ENCODE measurements at regions not wholly inside any gene's neighbourhood (a gene's known extent, or its start where the extent isn't known, plus 50 kb on each side); places are given as distances from the start of the nearest gene placed in this dataset.

DNA sequence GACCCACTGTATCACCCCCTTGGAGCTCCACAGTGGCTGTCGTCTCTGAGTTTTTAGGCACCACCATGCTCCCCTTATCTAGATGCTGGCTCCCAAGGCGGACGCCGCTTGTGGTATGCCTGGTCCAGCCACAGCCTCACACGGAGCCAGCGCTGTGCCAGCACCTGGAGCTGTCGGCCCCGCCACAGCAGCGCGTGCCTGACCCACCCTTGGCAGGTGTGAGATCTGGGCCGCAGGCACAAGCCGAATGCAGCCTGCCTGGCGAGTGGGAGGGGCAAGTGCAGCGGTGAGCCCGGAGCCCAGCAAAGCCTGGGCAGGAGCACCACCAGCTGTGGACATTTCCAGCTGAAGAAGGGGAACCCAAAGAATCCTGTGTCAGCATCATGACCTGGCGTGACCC, 91.9 kb upstream of the BACE2 start:
- no peak for DNase-seq (ENCODE audit: low read depth in 3 of 3)

DNA sequence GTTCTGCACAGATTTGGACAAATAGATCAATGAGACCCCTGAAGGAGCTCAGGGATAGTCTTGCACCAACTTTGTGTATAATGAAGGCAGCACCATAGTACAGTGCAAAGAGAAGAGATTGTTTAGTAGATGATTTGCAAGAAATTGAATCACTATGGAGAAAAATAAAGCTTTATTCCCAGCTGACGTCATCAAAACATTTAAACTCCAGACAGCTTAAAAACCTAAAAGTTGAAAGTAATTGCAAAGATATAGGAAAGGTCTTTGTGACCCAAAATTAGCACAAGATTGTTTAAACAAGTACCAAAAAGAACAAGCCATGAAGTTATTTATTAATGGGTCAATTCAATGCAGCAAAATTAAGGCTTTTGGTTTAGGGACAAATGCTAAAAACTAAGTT, 88.8 kb upstream of the BACE2 start:
- no peak for DNase-seq (ENCODE audit: low read depth in 3 of 3)

DNA sequence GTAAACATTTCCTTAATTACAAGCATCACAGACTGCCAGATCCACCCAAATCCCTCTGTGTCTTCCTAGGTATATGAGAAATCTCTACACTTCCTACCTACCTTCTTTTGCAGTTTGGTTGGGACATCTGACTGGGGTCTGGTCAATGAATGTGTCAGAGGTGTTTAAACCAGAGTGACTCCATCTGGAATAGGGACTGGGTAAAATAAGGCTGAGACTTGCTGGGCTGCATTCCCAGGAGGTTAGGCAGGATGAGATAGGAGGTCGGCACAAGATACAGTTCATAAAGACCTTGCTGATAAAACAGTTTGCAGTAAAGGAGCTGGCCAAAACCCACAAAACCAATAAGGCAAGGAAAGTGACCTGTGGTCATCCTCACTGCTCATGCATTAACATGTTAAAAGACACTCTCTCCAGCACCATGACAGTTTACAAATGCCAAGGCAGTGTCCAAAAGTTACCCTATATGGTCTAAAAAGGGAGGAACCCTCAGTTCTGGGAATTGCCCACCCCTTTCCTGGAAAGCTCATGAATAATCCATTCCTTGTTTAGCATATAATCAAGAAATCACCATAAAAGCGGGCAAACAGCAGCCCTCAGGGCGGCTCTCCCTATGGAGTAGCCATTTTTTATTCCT, 87.4 kb upstream of the BACE2 start:
- DNase-seq (ENCODE audit: low read depth in 3 of 3), result no peak

DNA sequence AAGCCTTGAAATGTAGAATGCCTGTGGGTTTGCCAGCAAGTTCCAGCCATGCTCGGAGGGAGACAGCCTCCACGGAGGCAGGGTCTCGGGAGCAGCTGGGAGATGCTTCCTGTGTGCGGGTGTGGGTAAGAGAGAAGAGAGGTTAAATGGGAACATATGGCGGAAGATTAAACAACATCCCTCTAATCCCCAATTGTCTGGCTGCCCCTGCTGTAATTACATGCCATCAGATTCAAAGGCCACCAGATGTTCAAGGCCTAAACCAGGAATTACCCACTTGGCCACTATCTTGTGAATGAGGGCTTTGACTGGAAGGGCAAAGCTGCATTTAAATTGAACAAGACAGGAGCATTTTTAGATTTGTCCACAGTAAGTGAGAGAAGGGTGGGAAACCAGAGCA, 81.4 kb upstream of the BACE2 start:
- DNase-seq (ENCODE audit: low read depth in 3 of 3), result no peak

DNA sequence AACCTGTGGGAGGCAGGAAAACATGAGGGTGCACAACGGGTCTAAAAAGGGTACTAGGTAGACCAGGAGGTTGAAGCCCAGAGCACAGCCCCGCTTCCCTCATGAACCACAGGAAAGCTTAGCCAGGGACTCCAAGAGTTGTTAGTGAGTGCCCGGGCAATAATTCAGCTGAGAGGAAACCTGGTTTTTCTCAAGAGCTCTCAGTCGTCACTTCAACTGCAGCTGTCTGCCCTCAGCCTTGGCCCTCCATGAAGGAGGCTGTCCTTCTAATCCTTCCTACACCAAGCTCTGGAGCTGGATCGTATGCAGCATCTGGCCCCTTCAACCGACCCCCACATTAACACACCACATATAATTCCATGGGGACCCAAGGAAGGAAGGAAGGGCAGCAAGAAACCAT, 77.0 kb upstream of the BACE2 start:
- DNase-seq (ENCODE audit: low read depth in 3 of 3), result no peak

DNA sequence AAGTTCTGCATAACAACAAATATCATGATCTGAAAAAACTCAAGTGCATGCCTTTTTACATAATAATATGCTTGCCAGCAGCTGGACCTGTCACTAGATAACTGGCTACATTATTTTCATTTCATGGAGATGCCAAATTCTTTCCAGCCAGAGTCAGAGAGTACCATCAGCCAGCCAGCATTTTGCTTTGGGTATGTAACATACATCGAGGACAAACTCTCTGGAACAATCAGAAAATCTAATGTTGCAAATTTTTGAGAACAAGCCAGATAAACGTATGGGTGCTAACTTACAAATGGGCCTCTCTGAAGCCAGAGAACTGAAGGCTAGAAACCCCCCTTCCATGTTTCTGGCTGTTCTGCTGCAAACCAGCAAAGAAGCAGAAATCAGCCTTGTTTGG, 76.3 kb upstream of the BACE2 start:
- no peak for DNase-seq (ENCODE audit: low read depth in 3 of 3)

DNA sequence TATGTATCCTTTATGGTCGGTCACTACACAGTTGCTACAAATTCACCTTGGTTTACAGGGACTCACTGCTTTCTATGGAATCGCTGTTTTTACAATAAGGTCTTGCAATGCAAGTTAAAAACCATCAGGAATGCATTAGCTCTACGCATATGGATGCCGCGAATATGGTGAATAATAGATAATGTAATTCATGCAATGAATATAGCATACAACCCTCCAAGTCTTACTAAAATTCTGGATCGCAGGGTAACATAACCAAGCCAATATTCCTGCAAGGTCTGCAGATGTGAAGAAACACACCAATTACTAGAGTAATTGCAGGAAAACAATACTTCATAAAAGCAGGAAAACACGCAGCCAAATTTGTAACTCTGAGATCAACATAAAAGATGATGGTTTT, 75.6 kb upstream of the BACE2 start:
- no peak for DNase-seq (ENCODE audit: low read depth in 3 of 3)

DNA sequence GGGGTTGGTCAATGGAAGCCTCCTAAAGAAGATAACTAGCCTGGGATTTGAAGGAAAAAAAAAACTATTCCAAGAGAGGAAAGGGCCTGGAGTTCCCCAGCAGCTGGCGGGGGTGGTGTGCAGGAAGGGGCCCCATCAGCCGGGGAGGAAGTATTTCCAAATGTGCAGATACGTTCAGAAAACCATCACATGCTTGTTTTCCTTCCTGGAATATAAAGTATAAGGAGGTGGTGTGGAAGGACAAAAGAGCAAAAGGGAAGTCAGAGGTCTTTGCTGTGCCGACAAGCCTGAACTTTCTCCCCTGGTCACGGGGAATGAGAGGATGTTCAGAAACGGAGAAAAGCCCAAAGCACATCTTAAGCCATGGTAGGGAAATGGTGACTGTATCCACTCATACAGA, 72.0 kb upstream of the BACE2 start:
- DNase-seq (ENCODE audit: low read depth in 3 of 3), result no peak

DNA sequence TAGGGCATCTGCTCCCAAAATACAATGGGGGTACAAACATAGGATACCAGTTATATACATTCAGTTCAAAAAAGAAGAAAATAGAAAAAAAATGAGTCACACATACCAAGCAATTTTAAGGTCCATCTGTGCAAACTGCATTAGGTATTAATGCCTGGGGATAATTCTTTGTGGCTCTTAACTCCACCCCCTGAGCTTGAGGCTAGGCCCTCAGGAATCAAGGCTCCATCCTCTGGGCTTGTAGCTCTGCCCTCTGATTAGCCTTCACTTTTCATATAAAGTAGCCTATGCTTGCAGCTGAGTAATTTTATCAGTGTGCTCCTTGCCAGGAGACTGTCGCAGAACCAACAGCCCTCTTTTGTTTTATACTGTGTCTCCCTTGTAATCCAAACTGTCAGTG, 69.9 kb upstream of the BACE2 start:
- DNase-seq (ENCODE audit: low read depth in 3 of 3), result no peak

DNA sequence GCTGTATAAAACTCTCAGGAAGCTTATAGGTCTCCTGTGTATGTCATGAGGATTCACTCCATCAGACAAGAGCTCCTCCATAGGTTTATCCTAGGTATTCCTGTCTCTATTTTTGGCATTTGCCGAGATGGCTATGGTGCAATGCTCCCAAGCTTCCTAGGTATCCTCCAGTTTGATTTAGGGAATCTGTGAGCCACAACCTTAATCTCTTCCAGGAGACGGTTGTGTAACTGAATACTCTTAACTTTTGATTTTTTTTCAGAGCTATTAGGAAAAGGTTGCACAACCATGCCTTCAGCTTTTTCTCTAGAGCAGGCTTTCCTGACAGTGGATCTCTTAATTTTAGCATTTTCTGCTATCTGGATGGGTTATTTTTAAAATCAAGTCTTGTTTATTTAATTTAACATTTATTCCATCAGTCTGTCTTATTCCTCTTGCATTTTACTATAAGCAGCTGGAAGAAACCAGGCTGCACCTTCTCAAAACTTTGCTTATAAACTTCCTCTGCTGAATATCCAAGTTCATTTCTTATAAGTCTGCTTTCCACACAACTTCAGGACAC, 69.4 kb upstream of the BACE2 start:
- no peak for DNase-seq (ENCODE audit: low read depth in 3 of 3)

DNA sequence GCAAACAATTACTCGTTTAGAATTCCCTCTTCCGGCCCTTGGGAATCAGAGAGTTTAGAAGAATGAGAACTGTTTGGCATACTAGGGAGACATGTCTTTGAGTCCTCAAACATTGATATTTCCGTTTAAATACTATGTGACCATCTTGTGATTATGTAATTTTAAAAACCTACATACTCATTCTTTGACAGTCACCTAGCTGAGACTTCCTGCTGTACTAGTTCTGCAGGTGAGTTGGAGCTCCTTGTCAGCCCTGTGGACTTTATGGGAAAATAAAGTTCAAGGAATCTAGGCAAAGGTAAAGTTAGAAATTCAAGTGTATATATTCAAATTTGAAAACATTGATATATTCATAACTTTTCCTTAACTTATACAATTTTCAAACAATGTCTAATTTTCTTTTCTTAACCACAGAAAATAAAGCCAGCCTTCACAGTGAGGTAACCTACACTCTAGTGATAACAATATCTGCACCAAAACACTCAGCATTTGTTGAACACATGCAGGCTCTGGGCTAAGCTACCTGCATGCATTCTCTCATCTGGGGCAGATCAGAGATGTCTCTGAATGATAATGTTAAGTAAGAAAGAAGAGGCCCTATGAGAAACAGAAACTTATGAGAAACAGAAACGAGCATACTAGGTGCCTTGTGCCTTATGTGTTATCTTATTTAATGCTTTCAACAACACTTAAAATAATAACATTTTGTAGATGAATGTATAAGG, 67.0 kb upstream of the BACE2 start:
- DNase-seq (ENCODE audit: low read depth in 3 of 3), result no peak

DNA sequence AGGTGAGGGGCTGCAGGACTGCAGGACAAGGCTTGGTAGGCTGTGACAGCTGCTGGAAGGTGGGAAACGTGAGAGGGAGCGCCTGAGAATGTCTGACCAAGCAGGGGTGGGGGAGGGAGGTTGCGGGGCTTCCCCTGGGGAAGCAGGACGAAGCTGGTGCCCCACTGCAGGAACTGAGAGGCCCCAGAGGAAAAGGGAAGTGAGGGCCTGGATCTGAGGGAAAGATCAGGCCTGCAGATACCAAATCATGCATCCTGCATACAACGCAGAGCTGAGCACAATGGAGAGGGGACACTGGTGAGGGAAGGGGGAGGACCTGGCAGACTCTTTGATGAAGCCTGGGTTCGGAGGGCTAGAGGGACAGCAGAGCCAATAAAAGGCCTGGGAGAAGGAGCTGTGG, 65.7 kb upstream of the BACE2 start:
- no peak for DNase-seq (ENCODE audit: low read depth in 3 of 3)

DNA sequence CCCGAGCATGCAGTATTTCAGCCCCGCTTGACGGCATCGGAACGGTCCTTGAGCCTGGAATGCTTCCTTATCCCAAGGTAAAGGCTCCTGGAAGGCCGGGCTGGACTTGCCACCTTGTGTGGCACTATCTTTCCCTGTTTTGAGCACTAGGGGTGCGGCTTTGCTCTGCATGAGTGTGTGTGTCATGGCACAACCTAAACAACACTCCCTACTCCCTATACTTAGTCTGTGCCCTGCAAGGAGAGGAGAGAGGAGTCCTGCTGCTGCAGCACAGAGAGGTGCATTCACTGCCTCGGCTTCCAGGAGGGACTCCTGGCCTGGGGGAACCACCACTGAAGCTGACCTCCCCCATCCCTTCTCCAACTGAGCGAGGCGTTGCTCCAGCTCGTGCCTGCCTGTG, 60.4 kb upstream of the BACE2 start:
- DNase-seq (ENCODE audit: low read depth in 3 of 3), result no peak

DNA sequence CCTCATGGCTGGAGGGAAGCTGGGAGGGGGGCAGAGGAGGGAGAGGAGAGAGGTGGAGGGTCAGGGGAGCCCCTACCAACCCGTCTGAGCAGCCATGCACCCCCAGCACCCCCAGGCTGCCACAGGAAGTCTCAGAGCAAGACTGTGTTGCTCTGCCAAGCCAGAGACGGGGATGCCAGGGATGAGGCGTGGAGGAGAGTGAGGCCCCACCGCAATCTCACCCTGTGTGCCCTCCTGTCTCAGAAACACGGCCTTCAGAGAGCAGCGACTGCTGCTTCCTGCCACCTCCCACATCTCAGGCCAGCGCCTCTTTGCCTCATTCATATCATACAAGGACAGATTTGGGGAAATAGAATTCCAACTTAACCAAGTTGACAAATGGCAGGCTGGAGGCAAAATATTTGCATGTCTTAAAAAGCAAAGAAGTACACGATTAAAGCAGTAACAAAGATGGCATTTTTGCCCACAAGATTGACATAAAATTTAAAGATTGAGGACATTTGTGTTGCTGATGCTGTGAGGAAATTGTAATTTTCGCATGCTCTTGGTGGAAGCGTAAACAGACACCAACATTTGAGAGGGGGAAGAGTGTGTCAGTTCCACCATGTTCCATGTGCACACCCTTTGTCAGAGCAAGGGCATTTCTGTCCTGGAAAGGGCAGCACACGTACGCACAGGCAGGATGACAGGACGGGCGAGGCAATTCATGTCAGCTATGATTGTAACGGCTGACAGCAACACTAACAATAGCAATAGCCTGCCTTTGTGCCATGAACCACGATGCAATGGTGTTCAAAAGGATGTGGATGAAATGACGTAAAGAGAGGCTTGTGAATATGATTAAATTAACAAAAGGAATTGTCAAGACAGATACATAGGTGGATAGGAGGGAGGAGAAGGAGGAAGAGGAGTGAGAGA, 59.0 kb upstream of the BACE2 start:
- no peak for DNase-seq (ENCODE audit: low read depth in 3 of 3)

DNA sequence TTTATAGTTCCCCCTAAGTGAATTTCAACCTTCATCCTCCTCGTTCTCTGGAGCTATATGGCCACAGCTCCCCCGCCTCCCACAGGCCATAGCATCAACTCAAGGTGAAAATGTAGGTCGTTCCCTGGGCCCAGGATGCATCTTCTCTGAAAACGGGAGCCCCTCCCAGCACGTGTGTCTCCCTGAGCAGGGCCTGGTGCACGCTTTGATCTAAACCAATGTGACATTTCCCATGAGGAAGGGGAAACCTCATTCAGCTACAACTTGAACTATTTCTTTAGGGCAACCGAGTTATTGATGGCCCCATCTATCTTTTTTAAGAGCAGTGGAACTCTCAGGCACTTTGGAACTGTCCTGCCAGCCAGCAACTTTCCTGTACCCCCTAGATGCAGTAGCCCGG, 57.8 kb upstream of the BACE2 start:
- DNase-seq (ENCODE audit: low read depth in 3 of 3), result no peak

DNA sequence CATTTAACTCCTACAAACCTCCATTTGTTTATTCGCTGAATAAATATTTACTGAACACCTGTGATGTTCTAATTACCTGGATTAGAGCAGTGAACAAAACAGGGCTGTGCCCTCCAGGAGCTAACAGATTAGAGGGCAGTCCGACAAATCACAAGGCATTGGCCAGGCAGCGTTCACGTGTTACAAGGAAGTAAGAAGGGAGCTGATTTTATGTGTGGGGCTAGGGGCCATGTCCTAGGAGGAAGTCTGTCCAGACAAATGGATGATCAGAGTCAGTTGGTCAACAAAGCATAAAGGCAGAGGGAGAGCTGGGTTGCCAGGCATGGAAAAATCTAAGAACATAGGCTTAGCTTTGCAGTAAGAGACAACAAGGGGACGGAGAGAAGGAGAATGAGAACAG, 57.3 kb upstream of the BACE2 start:
- no peak for DNase-seq (ENCODE audit: low read depth in 3 of 3)

DNA sequence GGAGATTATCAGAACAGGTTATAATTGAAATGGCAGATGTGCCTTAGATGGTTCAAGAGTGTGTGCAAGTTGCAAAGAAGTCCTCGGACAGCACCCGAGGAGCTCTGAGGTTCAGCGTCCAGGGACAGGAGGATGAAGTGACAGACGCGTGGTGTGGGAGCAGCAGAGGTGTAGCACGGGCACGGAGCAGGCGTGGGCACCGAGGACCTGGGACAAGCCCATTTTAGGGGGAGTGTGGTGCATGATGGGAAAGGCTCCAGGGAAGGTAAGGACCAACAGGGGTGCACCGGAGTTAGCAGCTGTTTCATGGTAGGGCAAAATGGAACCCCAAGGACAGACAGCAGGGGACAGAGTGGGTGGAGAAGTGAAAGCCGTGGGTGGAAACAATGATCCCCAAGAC, 56.3 kb upstream of the BACE2 start:
- DNase-seq (ENCODE audit: low read depth in 3 of 3), result no peak

DNA sequence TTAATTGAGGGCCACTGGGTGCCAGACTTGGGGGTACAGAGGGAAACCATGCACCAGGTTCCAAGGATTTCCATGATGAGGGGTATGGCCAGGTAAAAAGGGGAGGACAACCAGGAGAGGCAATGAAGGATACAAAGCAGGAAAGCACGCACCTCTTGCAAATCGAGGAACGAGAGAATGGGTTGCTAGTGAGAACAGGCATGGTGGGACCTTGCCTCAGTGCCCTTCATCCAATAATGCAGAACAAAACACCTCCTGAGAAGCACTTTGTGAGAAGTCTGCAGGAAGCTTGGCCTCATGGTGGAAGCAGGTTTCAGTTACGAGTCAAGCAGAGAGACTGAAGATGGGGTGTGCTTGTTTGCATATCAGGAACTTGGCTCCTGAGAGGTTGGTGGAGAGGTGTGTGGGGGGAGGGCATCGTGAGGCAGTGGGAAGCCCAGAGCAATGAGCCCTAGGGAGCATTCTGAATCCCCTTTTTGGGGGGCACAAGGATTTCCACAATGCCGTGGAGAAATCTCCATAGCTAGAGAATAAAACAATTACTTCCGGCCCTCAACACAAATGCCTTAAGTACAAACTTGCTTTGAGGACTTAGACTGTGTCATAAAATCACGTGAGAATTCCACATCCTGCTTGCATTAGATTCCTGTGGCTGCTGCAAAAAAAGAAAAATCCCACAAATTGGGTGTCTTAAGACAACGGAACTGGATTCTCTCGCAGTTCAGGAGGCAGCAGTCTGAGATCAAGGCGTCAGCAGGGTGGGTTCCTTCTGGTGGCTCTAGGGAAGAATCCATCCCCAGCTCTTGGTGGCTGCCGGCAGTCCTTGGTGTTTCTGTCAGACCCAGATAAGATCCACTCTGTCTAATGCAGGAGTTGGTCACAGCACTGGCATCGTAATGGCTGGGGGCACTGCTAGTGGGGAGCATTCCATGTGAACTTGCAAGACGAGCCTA, 54.9 kb upstream of the BACE2 start:
- no peak for DNase-seq (ENCODE audit: low read depth in 3 of 3)

DNA sequence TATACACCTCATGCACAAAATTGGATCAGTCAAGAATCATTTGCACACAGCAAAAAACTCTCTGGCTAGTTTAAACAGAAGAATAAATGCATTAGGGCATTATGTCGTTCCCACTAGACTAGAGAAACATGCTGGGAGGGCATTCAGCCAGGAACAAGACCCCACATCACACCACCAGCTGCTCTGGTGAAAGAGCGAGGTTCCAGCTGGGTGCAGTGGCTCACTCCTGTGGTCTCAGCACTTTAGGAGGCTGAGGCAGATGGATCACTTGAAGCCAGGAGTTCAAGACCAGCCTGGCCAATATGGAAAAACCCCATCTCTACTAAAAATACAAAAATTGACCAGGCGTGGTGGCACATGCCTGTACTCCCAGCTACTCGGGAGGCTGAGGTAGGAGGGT, 52.1 kb upstream of the BACE2 start:
- DNase-seq (ENCODE audit: low read depth in 3 of 3), result no peak
